IMR-90 (cell line): ENCODE measurements at regions not wholly inside any gene's neighbourhood (a gene's known extent, or its start where the extent isn't known, plus 50 kb on each side); places are given as distances from the start of the nearest gene placed in this dataset.

ENCODE experiments used
- ATAC-seq: fragments of 200-7000 bp; cut with Tn5 transposase; 2 replicates; pipeline ENCODE4 v1.9.1; 2020; ENCODE audit warnings: low read depth, mild to moderate bottlenecking, moderate library complexity
- BruUV-seq: library from RNA; stranded (reverse); fragments of 400-500 nt; replicated peaks from 2 replicates; lab custom pipeline; 2021; lab: Mats Ljungman, UMichigan
- CTCF ChIA-PET: fragments of 300-600 bp; formaldehyde crosslinking; extraction: SDS; loops from one replicate; lab custom pipeline; 2021; ENCODE audit warnings: antibody characterized with exemption; lab: Yijun Ruan, JAX
- POLR2A ChIA-PET: fragments of 300-600 bp; sonication (Branson Sonifier 250); formaldehyde crosslinking; loops from one replicate; lab custom pipeline; 2022; ENCODE audit warnings: antibody characterized with exemption; ENCODE audit not compliant: unreplicated experiment; lab: Charles Lee
- DNase-seq: peaks from one replicate; pipeline ENCODE4 v3.0.0; 2013
- H2AFZ ChIP-seq: replicated peaks from 2 replicates; pipeline ENCODE3; 2013; ENCODE audit warnings: low read length, mild to moderate bottlenecking; ENCODE audit not compliant: poor library complexity
- H2AK5ac ChIP-seq: 2 replicates; pipeline ENCODE4 v1.6.1; 2013; ENCODE audit warnings: low read depth, low read length, inconsistent platforms
- H2AK9ac ChIP-seq: replicated peaks from 2 replicates; pipeline ENCODE3; 2013; ENCODE audit warnings: mild to moderate bottlenecking, low read depth, low read length, moderate library complexity; ENCODE audit not compliant: poor library complexity
- H2BK120ac ChIP-seq: 2 replicates; pipeline ENCODE4 v1.6.1; 2013; ENCODE audit warnings: low read depth, low read length, inconsistent platforms
- H2BK15ac ChIP-seq: 3 replicates; pipeline ENCODE4 v1.6.1; 2013; ENCODE audit warnings: low read depth, low read length, inconsistent platforms
- H2BK20ac ChIP-seq: 2 replicates; pipeline ENCODE4 v1.6.1; 2013; ENCODE audit warnings: low read depth, mild to moderate bottlenecking, inconsistent platforms, low read length, moderate library complexity
- H2BK5ac ChIP-seq: 2 replicates; pipeline ENCODE4 v1.6.1; 2013; ENCODE audit warnings: mild to moderate bottlenecking, low read depth, low read length, inconsistent platforms; ENCODE audit not compliant: poor library complexity, severe bottlenecking
- H3K14ac ChIP-seq: replicated peaks from 2 replicates; pipeline ENCODE4 v1.6.1; 2013; ENCODE audit warnings: low read depth, low read length, inconsistent platforms
- H3K18ac ChIP-seq: 2 replicates; pipeline ENCODE4 v1.6.1; 2013; ENCODE audit warnings: low read depth, low read length, control low read depth
- H3K23ac ChIP-seq: 2 replicates; pipeline ENCODE4 v1.6.1; 2013; ENCODE audit warnings: low read depth, low read length, inconsistent platforms
- H3K27ac ChIP-seq: 2 replicates; pipeline ENCODE4 v1.5.1; 2013; ENCODE audit warnings: mild to moderate bottlenecking, control low read depth, low read length; ENCODE audit not compliant: insufficient read depth
- H3K27me3 ChIP-seq: 2 replicates; pipeline ENCODE4 v1.6.1; 2013; ENCODE audit warnings: low read length; ENCODE audit not compliant: control insufficient read depth, insufficient read depth
- H3K36me3 ChIP-seq: 2 replicates; pipeline ENCODE4 v1.6.1; 2013; ENCODE audit warnings: low read length, mixed read lengths; ENCODE audit not compliant: control insufficient read depth, insufficient read depth
- H3K4ac ChIP-seq: 2 replicates; pipeline ENCODE4 v1.6.1; 2013; ENCODE audit warnings: low read depth, low read length, inconsistent platforms
- H3K4me1 ChIP-seq: 2 replicates; pipeline ENCODE4 v1.6.1; 2013; ENCODE audit warnings: low read length, mixed read lengths; ENCODE audit not compliant: control insufficient read depth, insufficient read depth
- H3K4me2 ChIP-seq: 2 replicates; pipeline ENCODE4 v1.6.1; 2013; ENCODE audit warnings: low read depth, mild to moderate bottlenecking, control low read depth, low read length, moderate library complexity
- H3K4me3 ChIP-seq: 2 replicates; pipeline ENCODE4 v1.5.1; 2013; ENCODE audit warnings: low read depth, mild to moderate bottlenecking, control low read depth, low read length, moderate library complexity; ENCODE audit not compliant: insufficient read depth
- H3K56ac ChIP-seq: 2 replicates; pipeline ENCODE4 v1.6.1; 2013; ENCODE audit warnings: low read length, inconsistent platforms; ENCODE audit not compliant: insufficient read depth; ENCODE audit errors: extremely low read depth
- H3K79me1 ChIP-seq, 2 experiments: 2 replicates each; pipeline ENCODE4 v1.6.1; 2013; ENCODE audit warnings: low read length in 2 of 2, inconsistent platforms in 1 of 2, low read depth in 1 of 2
- H3K9ac ChIP-seq: 2 replicates; pipeline ENCODE4 v1.6.1; 2013; ENCODE audit warnings: low read depth, low read length, control low read depth
- H3K9me1 ChIP-seq: 2 replicates; pipeline ENCODE4 v1.6.1; 2013; ENCODE audit warnings: low read length, inconsistent platforms; ENCODE audit not compliant: insufficient read depth
- H3K9me3 ChIP-seq: 2 replicates; pipeline ENCODE4 v1.6.1; 2013; ENCODE audit warnings: low read length; ENCODE audit not compliant: control insufficient read depth, insufficient read depth
- H4K20me1 ChIP-seq: 2 replicates; pipeline ENCODE4 v1.6.1; 2013; ENCODE audit warnings: low read length, inconsistent platforms; ENCODE audit not compliant: insufficient read depth
- H4K5ac ChIP-seq: 2 replicates; pipeline ENCODE4 v1.6.1; 2013; ENCODE audit warnings: mild to moderate bottlenecking, low read depth, low read length, control low read depth
- H4K8ac ChIP-seq, 2 experiments: 2 replicates each; pipeline ENCODE4 v1.6.1; 2013; ENCODE audit warnings: low read depth in 2 of 2, low read length in 2 of 2, control low read depth in 1 of 2, inconsistent platforms in 1 of 2
- H4K91ac ChIP-seq: 2 replicates; pipeline ENCODE4 v1.6.1; 2013; ENCODE audit warnings: low read depth, low read length, inconsistent platforms; ENCODE audit not compliant: insufficient read depth
- MAFK ChIP-seq: IDR thresholded peaks from 2 replicates; pipeline ENCODE4 v1.6.1; 2012; ENCODE audit warnings: low read depth, low read length, improper control_type of control experiment
- MXI1 ChIP-seq: IDR thresholded peaks from 2 replicates; pipeline ENCODE4 v1.6.1; 2012; ENCODE audit warnings: low read depth, mild to moderate bottlenecking, low read length, moderate library complexity, borderline replicate concordance
- NFE2L2 ChIP-seq: fragments of 150-350 bp; IDR thresholded peaks from 2 replicates; pipeline ENCODE4 v1.6.1; 2016; ENCODE audit warnings: low read depth, mild to moderate bottlenecking, low read length
- WGBS, 2 experiments: methylation state at CpG; one replicate each; pipeline versions ENCODE4 v1.1.5 to v1.1.7; 2013; ENCODE audit warnings: missing lambda C conversion rate in 2 of 2; ENCODE audit not compliant: insufficient read length in 1 of 2; ENCODE audit errors: extremely low coverage in 2 of 2; 5-methylcytosine and 5-hydroxymethylcytosine counted together
- dilution Hi-C: fragments of 300-500 bp; cut with HindIII; formaldehyde crosslinking; loops from one replicate; pipeline ENCODE4 v1.14.3; 2018; ENCODE audit warnings: low sequenced_read_pairs; ENCODE audit not compliant: unreplicated experiment
- in situ Hi-C: fragments of 300-500 bp; cut with MboI; formaldehyde crosslinking; loops from 3 replicates; pipeline ENCODE4 v1.14.3; 2019; ENCODE audit warnings: low sequenced_read_pairs, inconsistent platforms, mixed read lengths
- intact Hi-C: fragments of 100-400 bp; cut with micrococcal nuclease; formaldehyde crosslinking; loops from 2 replicates; pipeline ENCODE4 v1.10.0; 2022
- TF ChIP-seq, protein P1 (sequence below): conservative IDR thresholded peaks from 2 replicates; pipeline ENCODE4 v1.5.1; 2012; ENCODE audit warnings: mild to moderate bottlenecking, low read depth, low read length, improper control_type of control experiment

DNA sequence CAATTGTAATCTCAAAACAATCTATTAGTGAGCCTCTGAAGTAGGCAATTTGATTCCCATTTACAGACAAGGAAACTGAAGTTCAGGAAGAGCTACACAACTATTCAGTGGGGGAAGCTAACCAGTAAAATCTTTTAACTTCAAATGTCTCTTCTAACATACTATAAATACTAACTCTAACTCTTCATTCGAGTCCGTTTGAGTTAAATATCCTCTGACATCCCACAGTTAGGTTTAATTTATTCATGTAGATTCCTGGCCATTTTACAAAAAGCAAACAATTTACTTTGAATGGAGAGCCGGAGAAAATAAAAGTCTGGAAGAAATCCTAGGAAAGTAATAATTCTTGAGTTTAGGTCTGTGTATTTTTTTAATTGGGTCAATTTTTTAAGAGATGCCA, 64.7 kb downstream of the HYCC1 start:
- no peak for ATAC-seq
- no peak overlapping the region for H2BK20ac ChIP-seq
- H4K20me1 ChIP-seq, result no peaks in the 10 kb centered on the region
- H2AK5ac ChIP-seq, result no peak overlapping the region
- no peak overlapping the region for H2BK5ac ChIP-seq
- H3K14ac ChIP-seq, result no peak overlapping the region
- no peak overlapping the region for H2AK9ac ChIP-seq
- TF ChIP-seq, protein P1, sequence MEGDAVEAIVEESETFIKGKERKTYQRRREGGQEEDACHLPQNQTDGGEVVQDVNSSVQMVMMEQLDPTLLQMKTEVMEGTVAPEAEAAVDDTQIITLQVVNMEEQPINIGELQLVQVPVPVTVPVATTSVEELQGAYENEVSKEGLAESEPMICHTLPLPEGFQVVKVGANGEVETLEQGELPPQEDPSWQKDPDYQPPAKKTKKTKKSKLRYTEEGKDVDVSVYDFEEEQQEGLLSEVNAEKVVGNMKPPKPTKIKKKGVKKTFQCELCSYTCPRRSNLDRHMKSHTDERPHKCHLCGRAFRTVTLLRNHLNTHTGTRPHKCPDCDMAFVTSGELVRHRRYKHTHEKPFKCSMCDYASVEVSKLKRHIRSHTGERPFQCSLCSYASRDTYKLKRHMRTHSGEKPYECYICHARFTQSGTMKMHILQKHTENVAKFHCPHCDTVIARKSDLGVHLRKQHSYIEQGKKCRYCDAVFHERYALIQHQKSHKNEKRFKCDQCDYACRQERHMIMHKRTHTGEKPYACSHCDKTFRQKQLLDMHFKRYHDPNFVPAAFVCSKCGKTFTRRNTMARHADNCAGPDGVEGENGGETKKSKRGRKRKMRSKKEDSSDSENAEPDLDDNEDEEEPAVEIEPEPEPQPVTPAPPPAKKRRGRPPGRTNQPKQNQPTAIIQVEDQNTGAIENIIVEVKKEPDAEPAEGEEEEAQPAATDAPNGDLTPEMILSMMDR, result no peak
- TF ChIP-seq MXI1 (no peak), NFE2L2 (no peak), MAFK (no peak)
- no peak overlapping the region for H4K91ac ChIP-seq
- intact Hi-C loops, result loop anchor here (5.0 kb wide), 2 partner anchors 92 to 222 kb away; partner anchors contain the start of gene IL6
- no peak for DNase-seq
- BruUV-seq, result no TSS peak
- no peak overlapping the region for H3K56ac ChIP-seq
- H3K4me1 ChIP-seq, result peaks cover 6% of the 10 kb centered on the region; the same call in 1 of the 2 replicates
- H3K79me1 ChIP-seq, result peaks cover 0 to 16% of the 10 kb centered on the region in 2 experiments; a peak in 2 of 4 replicates
- no peak overlapping the region for H3K23ac ChIP-seq
- no peak overlapping the region for H2AFZ ChIP-seq
- no peak overlapping the region for H3K27ac ChIP-seq
- dilution Hi-C loops, result no loop called here
- CTCF ChIA-PET, result no interaction called here
- no peak overlapping the region for H3K18ac ChIP-seq
- H3K9me1 ChIP-seq, result peaks cover 11% of the 10 kb centered on the region; the same call in 1 of the 2 replicates
- H3K36me3 ChIP-seq, result peaks cover 2% of the 10 kb centered on the region
- H4K5ac ChIP-seq, result no peak overlapping the region
- no peak overlapping the region for H3K4me3 ChIP-seq
- no peak overlapping the region for H4K8ac ChIP-seq
- no peaks in the 10 kb centered on the region for H3K27me3 ChIP-seq
- no peak overlapping the region for H2BK15ac ChIP-seq
- POLR2A ChIA-PET, result no interaction called here
- H3K9ac ChIP-seq, result no peak overlapping the region
- no peak overlapping the region for H2BK120ac ChIP-seq
- no peak overlapping the region for H3K4ac ChIP-seq
- WGBS, 2 experiments, result no CpG with 5 or more reads among the region's 3 CpGs
- no peaks in the 10 kb centered on the region for H3K9me3 ChIP-seq
- H3K4me2 ChIP-seq, result no peak overlapping the region
- in situ Hi-C loops, result no loop called here
